NT2/D1 (cell line): ENCODE measurements at regions not wholly inside any gene's neighbourhood (a gene's known extent, or its start where the extent isn't known, plus 50 kb on each side); places are given as distances from the start of the nearest gene placed in this dataset.
"Not testable (repeated sequence)": the region's sequence is repeated elsewhere in the genome, so short reads cannot be mapped to it uniquely, and the experiment has no call there.

ENCODE experiments used
- DNase-seq: peaks from one replicate; pipeline ENCODE4 v3.0.0-alpha.2; 2011; ENCODE audit warnings: low read depth, low spot score
- H3K27me3 ChIP-seq: 2 replicates; pipeline ENCODE4 v1.6.0; 2011; ENCODE audit warnings: mild to moderate bottlenecking; ENCODE audit not compliant: insufficient read length, insufficient read depth
- H3K36me3 ChIP-seq: 2 replicates; pipeline ENCODE4 v1.6.1; 2011; ENCODE audit warnings: mild to moderate bottlenecking, low read length, mixed read lengths; ENCODE audit not compliant: insufficient read depth, insufficient read length
- H3K4me1 ChIP-seq: 2 replicates; pipeline ENCODE4 v1.5.1; 2011; ENCODE audit not compliant: insufficient read depth, insufficient read length
- H3K4me3 ChIP-seq: 2 replicates; pipeline ENCODE4 v1.5.1; 2011; ENCODE audit warnings: low read depth; ENCODE audit not compliant: insufficient read length
- H3K9ac ChIP-seq: 2 replicates; pipeline ENCODE4 v1.6.0; 2011; ENCODE audit warnings: low read depth; ENCODE audit not compliant: insufficient read length
- H3K9me3 ChIP-seq: 2 replicates; pipeline ENCODE4 v1.5.1; 2011; ENCODE audit warnings: mild to moderate bottlenecking, low read length; ENCODE audit not compliant: insufficient read depth
- SUZ12 ChIP-seq: IDR thresholded peaks from 2 replicates; pipeline ENCODE4 v1.6.1; 2011; ENCODE audit not compliant: insufficient read length, insufficient read depth; ENCODE audit errors: extremely low read depth
- YY1 ChIP-seq: IDR thresholded peaks from 2 replicates; pipeline ENCODE4 v1.6.1; 2011; ENCODE audit not compliant: insufficient read length, insufficient read depth
- ZNF274 ChIP-seq: IDR thresholded peaks from 2 replicates; pipeline ENCODE4 v1.6.1; 2011; ENCODE audit warnings: mild to moderate bottlenecking, low read depth, low read length

- H3K9ac ChIP-seq = no peak overlapping the region
- no peaks in the 10 kb centered on the region for H3K4me1 ChIP-seq
- H3K36me3 ChIP-seq = no peaks in the 10 kb centered on the region
- H3K27me3 ChIP-seq = no peaks in the 10 kb centered on the region
- no peak for DNase-seq
- TF ChIP-seq SUZ12 (no peak), YY1 (no peak), ZNF274 (no peak)
- no peaks in the 10 kb centered on the region; the same call in 1 of the 2 replicates for H3K9me3 ChIP-seq
- no peak overlapping the region for H3K4me3 ChIP-seq
Measured at GRCh38 chr2:43005245-43005974, 213.0 kb upstream of the HAAO start.

- H3K9ac ChIP-seq = no peak overlapping the region
- no peaks in the 10 kb centered on the region for H3K4me1 ChIP-seq
- no peak for DNase-seq
- H3K9me3 ChIP-seq = no peaks in the 10 kb centered on the region; the same call in 1 of the 2 replicates
- H3K36me3 ChIP-seq = no peaks in the 10 kb centered on the region
- no peak overlapping the region for H3K4me3 ChIP-seq
- H3K27me3 ChIP-seq = no peaks in the 10 kb centered on the region
- TF ChIP-seq YY1 = no peak
Measured at GRCh38 chr2:43004879-43005244, 212.5 kb upstream of the HAAO start.

- not testable (repeated sequence) for DNase-seq, H3K36me3 ChIP-seq, H3K4me1 ChIP-seq, H3K27me3 ChIP-seq, H3K4me3 ChIP-seq, H3K9me3 ChIP-seq, H3K9ac ChIP-seq
Measured at GRCh38 chr2:43004126-43004865, 211.9 kb upstream of the HAAO start.

GRCh38 chr2:43003702-43004101 lies 211.3 kb upstream of the HAAO start:
- no peak for DNase-seq
- TF ChIP-seq ZNF274 (no peak), YY1 (no peak), SUZ12 (no peak)
- no peak overlapping the region for H3K4me3 ChIP-seq

GRCh38 chr2:43001787-43002468 lies 209.5 kb upstream of the HAAO start:
- no peak for TF ChIP-seq ZNF274
- TF ChIP-seq SUZ12 = no peak
- no peak for TF ChIP-seq YY1
- H3K9me3 ChIP-seq = no peaks in the 10 kb centered on the region
- H3K4me1 ChIP-seq = no peaks in the 10 kb centered on the region
- no peak overlapping the region for H3K9ac ChIP-seq
- DNase-seq = no peak
- H3K4me3 ChIP-seq = no peak overlapping the region
- H3K36me3 ChIP-seq = no peaks in the 10 kb centered on the region
- H3K27me3 ChIP-seq = no peaks in the 10 kb centered on the region

More at GRCh38 chr2:43003702-43004101, 211.3 kb upstream of the HAAO start:
- Histone ChIP-seq H3K9ac (no peak overlapping the region), H3K27me3 (no peaks in the 10 kb centered on the region), H3K36me3 (no peaks in the 10 kb centered on the region), H3K9me3 (no peaks in the 10 kb centered on the region; the same call in 1 of the 2 replicates), H3K4me1 (no peaks in the 10 kb centered on the region)

- H3K27me3 ChIP-seq = no peaks in the 10 kb centered on the region
- H3K36me3 ChIP-seq = no peaks in the 10 kb centered on the region
- H3K9ac ChIP-seq = no peak overlapping the region
- no peak for TF ChIP-seq ZNF274
- TF ChIP-seq YY1 = no peak
- no peak for TF ChIP-seq SUZ12
- no peaks in the 10 kb centered on the region for H3K4me1 ChIP-seq
- no peak for DNase-seq
- no peak overlapping the region for H3K4me3 ChIP-seq
- 0 out of 2 replicates have a peak, but pooled peaks cover 1% of the 10 kb centered on the region for H3K9me3 ChIP-seq
Measured at GRCh38 chr2:43001055-43001378, 208.6 kb upstream of the HAAO start.

- Histone ChIP-seq H3K4me1 (no peaks in the 10 kb centered on the region), H3K4me3 (no peak overlapping the region), H3K36me3 (no peaks in the 10 kb centered on the region), H3K9ac (no peak overlapping the region), H3K27me3 (no peaks in the 10 kb centered on the region), H3K9me3 (0 out of 2 replicates have a peak, but pooled peaks cover 5% of the 10 kb centered on the region)
- DNase-seq = no peak
- TF ChIP-seq ZNF274 (no peak), SUZ12 (no peak), YY1 (no peak)
Measured at GRCh38 chr2:43000242-43001054, 208.1 kb upstream of the HAAO start.
